ENCODE measurements at regions not wholly inside any gene's neighbourhood (a gene's known extent, or its start where the extent isn't known, plus 50 kb on each side); places are given as distances from the start of the nearest gene placed in this dataset.

DNA sequence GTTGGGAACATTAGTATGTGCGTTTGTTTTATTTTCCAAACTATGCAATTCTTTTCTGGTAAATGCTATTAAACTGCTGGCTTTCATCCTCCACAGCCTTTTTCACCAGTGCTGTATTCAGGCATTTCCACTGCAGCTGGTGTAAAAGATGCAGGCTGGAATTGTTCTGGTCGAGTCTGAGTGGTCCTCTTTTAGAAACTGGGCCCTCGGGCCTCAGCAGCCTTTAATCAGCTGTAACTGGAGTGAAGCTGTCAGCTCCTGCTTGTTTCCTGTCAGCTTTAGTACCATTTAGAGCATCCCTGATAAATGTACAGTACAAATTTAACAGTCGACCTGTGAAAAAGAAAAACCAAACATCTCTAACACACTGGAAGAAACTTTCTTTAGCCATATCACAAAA is 979.6 kb downstream of the TFAP2A start:
- no peak for DNase-seq

DNA sequence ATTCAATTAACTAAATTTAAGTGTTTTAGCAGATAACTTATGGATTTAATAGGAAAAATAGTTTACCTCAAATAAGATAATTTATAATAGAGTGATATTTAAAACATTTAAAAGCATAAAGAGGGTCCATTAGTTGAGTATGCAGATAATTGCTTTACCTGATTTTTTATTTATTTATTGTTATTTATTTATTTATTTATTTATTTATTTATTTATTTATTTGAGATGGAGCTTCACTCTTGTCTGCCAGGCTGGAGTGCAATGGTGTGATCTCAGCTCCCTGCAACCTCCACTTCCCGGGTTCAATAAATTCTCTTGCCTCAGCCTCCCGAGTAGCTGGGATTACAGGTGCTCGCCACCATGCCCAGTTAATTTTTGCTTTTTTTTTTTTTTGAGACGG is 982.9 kb downstream of the TFAP2A start:
- DNase-seq: no peak

DNA sequence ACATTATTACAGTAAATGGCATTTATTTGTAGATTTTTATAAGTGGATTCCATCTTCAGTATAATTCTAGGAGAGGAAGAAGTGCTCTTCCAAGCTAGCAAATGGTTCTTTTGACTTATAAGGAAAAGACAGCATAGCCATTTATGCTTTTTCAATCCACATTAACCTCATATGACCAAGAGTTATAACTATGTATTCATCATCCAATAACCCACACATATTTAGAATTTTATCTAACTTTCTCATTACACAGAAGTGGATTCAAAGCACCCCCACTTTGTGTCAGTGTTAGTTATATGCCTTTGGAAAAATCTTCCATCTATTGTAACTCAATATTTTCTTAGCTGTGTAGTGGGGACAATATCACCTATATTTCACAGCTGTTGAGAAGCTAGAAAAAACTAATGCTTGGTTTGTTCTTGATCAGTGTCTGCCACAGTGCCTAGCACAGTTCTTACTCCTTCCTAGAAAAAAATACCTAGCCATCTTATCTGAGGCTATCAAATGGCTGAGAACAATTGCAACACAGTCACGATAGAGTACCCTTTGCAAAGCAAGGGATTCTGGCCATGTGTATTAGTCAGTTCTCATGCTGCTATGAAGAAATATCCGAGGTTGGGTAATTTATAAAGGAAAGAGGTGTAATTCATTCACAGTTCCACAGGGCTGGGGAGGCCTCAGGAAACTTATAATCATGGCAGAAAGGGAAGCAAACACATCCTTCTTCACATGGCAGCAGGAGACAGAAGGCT is 986.3 kb downstream of the TFAP2A start:
- DNase-seq: peak; percentile 13

DNA sequence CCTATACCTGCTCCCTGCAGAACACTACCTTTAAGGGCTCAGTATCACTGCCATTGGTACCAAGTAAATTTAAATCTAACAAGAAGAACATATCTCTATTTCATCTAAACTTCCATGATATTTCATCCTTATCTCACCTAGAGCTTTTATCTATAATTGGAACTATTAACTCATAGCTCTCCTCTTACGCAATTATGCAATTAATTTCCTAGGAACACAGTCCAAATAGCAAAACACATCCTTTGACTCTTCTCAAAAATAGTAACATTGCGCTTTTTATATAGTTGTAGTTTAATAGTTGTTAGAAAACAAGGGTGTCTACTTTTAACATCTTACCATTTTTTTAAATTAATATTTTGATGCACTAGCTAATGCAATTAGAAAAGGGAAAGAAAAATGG is 986.8 kb upstream of the SLC35B3 start:
- DNase-seq: no peak

DNA sequence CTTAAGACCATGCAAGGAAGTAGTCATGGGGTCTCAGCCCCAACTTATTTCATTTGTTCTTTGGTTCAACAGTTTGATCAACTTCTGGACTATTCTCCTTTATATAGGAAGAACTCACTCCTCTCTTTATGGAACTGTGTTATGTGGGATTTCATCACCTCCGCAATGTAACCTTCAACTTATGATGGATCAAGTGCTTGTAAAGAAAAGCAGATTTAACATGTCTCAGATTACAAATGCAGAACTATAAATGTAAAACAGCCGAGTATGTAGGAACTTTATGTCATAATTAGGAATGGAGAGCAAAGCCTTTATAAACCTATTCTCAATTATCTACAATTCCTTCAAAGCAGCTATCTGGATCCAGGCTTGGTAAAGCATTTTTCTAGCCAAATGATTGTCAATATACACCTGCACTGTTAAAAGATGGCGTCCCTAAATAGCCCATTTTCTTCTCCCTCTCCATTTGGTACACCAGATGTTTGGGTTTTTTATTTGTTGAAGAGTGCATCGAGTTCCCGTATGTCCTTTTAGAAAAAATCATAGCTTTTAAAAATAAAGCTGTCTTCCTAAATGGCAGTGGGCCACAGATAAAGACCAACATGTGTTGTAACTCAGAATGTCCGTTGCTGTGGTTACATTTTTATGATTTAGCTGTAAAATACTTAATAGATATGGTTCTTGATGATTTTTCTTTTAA is 985.1 kb upstream of the SLC35B3 start:
- no peak for DNase-seq

DNA sequence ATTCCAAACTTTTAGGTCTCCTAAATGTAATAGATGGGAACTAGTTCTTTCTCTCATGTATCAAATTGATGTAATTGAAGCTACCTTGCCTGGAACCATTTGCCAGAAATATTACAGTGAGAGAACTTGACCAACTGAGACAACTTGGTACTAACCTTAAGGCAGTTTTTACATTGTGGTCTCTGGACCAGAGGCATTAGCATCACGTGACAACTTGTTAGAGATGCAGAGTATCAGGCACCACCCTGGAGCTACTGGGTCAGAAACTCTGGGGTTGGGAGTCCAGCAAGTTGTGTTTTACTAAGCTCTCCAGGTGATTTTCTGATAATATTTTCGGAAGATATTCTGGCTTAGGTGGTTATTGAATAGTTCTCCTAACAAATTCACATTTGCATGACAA is 982.1 kb upstream of the SLC35B3 start:
- no peak for DNase-seq

DNA sequence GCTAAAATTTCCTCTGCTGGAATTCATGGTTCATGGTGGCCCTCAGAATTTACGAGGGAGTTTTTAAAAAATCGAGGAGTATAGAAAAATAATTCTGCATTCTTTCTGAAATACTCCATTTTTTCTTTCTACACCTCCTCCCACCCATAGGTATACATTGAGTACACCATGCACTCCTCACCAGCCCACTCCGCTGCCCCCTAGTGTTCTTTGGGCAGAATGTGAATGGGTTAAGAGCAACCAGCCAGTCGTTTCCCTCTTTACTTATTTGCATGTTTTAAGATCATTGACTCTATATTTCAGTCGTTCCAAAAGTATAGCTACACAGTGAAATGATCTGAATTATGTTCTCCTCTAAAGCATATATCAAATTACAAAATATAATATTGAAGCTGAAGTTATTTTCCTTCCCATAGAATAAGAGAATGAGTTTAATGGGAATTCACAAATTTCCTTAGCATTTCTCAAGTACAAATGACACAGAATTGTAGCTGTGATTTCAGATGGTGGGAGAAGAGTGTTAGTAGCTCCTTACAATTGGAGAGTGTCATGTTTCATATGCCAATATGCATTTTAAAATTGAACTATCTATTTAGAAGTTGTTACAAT is 977.7 kb upstream of the SLC35B3 start:
- DNase-seq: peak; percentile 39

DNA sequence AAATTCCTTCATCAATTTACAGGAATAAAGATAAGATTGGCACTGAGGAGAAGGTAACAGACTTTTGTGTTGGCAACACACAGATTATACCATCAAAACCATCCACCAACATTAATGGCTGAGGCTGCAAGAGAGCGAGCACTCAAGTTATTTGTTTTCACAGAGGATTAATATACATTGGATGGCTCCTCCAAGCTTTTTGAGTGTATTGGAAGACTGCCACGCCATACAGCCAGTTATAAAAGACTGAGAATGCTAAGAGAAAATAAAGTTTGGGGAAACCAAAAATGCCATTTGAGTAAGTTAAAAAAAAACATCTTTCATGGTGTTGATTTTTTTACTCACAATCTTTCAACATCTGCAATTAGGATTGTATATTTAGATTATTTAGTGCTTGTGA is 973.8 kb upstream of the SLC35B3 start:
- no peak for DNase-seq

DNA sequence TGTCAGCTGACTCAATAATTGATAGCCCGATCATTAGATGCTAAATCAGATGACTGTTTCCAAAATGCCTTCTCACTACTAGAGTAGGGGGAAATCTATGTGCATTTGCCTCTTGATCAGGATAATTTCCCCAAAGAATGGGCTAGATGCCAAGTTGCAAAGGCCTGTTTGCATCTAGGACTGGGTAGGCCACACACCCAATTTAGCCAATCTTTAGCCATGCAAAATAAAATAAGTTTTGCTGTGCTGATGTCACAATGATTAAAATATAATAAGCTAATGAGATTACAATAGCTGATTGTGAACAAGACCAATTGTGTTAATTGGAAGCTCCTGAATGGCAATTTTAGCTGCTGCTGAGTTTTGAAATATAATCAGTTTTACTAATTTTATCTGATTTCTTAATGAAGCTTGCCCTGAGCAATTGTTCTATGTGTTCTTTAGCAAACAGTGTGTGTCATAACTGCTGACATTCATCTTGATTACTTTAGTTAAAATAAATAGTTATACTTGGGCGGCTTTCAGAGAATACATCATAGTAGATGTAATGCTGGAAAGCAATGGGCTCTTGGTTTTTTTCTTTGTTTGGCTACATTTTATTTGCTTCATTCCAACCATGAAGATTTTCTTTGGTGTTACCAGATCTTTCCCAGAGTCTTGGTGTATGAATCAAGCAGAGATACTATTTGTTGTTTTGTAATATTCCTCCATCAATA is 973.2 kb upstream of the SLC35B3 start:
- DNase-seq: no peak

DNA sequence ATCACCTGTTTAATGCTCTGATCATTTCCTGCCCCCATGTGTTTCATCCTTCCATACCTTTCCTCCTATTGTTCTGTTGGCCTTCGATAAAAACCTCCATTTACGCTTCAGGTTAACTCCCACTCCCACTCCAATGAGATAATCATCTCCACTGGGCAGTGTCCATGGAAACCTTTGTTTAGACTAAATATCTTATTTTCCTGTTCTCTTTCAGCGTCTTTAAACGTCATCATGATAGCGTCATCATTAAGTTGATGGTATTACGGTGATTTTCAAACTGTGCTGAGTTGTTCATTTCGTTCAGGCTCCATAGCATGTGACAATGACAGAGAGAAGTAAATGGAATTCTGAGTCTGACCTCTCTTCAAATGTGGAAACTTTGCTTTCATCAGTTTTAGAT is 970.5 kb upstream of the SLC35B3 start:
- DNase-seq: no peak

DNA sequence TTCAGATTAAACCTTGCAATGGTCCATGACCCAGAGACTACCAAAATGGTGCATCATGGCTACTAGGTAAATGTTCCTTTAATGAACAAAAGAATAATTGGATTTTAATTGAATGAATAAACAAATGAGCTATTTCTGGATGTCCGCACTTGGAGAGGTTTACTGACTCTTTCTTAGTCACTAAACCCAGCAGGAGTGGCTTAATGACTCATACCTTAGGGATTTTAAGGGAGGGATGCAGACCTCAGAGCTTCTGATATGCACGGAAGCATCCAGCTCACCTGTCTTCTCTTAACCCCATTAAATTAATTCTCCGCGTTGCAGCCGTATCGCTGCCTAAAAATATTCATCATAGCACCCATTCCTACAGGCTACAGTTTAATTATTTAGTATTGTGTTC is 970.0 kb upstream of the SLC35B3 start:
- peak; percentile 75 for DNase-seq

DNA sequence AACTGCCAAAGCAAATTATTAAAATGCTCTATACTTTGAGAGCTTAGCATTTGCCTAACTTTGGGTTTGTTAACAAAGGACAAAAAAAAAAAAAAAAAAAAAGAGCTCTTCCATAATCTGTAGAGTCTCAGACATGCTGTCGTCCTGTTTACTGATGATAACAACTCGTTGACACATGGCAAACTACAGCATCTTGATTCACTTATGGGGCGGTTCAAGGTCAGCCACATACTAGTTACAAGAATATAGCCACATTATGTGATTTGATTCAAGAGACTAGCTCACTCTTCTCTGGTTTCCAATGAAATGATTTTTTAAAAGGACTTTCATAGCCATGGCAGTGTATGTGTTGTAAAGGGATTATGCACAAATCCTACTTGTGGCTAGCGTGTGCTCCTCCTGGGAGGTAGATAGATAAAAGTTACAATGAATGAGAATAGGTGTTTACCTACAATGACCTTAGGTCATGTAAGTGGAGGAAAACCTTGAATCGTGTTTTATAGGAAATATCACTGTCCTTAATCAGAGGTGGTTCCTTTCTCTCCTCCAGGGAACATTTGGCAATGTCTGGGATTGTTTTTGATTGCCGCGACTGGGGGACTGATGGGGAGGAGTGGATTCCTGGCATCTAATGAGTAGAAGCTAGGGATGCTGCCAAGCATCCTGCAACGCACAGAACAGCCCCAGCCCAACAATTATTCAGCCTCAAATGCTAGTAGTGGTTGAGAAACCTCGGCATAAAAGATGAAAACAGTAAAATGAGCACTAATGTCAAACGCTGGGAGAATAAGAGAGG is 969.2 kb upstream of the SLC35B3 start:
- DNase-seq: no peak

DNA sequence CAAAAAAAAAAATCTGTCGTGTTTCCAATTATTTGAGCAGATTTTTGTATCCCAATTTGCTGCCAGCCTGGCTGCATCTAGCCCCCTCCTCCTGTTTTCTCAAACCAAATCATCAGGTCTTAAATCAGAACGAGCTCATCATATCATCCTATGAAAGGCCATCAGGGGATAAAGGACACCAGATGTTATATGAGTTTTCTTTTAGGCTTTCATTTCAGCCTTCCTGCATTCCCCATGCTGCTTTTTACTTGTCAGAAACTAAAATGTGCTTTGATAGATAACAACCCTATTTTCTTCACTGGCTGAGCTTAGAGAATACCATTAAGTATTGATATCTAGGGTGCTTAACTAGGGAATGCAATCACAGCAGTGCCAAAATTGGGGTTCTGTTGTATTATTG is 968.4 kb upstream of the SLC35B3 start:
- no peak for DNase-seq

DNA sequence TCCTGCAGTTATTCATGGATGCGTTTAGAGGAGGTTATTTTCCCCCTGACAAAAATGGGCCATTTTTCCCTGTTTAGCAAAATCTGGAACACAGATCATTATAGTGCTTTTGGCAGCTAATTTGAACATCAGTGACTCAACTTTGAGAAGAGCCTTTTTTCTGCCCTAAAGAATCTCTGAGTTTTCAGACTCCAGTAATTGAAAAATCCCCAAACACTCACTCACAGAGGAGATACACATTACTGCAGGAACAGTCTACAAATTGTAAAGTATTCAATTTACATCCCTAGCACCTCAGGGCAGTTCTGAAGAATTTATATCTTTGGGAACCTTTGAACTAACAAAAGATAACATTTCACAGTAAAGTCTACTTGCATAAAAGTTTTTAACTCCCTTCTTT is 966.6 kb upstream of the SLC35B3 start:
- DNase-seq: peak; percentile 4

DNA sequence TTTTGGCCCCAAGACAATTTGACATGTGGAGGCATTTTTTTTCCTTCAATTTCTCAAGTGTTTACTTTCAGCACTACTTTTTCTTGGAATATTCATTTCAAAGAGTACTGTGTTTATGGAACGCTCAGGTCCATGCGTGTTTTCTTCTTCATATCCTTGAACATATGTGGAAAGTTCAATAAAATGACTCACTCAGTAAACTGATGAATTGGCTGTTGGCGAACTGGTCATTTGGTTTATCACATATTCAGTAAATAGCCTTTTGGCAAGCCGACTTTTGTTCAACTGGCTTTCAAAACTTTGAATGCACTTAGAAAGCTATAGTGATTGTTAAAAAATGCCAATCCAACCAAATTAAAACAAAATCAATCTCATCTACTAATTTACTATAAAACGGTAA is 964.6 kb upstream of the SLC35B3 start:
- no peak for DNase-seq

DNA sequence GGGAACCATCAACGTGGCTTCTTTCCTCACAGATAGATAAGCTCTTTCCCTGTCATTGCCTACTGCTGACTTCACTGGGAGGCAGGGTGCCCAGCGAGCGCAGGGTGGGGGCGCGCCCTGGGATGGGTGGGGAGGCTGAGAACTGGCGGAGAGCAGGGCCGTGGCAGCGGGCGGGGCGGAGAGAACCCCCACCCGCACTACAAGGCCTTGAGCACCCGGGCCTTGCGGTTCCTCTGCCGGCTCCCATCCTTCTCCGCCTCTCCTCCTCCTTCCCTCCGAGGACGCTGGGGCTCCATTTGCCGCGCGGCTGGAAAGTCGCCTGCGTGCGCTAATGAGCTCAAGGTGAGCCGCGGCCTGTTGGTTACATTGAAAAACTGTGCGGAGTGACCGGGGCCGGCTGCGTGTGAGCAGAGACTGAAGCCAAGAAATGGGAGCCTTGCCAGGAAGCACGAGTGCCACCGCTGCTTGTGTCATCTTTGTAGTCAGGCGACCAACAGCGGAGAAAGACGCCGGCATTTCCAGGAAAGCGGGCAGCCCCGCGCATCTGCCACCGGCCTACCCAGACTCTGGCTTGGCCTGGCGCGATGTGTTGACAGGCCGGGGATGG is 963.5 kb upstream of the SLC35B3 start:
- DNase-seq: no peak

DNA sequence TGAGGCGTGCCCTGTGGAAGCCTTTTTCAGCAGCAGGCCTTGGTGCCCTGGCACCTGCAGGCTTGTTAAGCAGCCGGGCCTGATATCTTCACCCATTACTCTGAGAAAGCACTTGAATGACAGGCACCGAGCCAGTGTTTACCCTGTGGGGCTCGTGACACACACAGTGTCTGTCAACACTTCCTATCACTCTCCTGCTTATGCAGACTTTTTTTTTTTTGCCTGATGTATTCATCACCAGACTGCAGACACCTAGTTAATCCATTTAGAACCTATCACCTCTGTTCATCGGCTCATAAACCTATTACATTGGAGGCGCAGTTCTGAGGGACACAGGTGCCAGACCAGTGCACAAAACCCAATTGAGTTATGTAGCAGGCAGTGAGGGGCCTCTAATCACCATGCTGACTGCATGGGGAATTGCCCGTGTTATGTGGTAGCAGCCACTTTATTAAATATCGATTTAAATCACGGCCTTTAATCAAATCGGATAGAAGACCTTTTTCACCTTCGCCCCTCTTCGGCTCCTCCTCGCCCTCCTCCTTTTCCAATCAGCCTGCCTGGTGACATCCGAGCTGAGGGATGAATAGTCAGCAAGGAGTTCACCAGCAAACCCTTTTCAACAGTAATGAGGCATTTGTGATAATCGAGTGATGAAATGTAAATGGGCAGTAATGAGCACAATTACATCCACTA is 962.9 kb upstream of the SLC35B3 start:
- DNase-seq: no peak

DNA sequence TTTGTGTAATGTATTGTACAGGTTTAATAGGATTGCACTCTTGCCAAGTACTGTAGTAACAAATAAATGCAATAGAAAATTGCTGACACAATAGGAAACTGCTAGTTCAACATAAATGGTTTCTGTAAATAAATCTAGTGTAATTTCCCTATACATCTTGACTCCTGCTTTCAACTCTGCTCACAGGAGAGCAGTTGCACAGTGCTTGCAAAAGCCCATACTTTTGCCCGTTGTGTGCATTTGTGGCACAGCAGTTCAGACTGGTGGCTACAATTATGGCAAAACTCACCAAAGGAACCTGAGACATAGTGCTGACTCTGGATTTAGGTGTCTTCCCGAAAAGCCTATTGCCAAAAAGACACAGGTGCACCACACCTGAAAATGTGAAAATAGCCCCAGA is 953.3 kb upstream of the SLC35B3 start:
- DNase-seq: no peak

DNA sequence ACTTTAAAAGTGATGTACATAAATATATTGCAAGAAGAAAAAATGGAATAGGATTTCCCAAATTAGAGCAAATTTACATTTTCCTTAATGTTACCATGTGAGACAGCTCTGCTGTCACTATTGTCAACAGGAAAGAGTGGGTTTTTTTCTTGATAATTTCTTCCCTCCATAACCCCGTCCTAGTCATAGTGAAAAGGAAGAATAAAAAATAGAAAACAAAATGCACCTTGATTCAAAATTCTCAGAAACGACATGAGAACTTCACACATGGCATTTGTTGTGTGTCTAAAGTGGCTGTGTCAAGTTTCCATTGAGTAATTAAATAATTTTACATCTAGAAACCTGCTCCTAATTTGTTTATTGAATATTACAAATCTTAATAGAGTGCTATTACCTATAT is 945.2 kb upstream of the SLC35B3 start:
- no peak for DNase-seq

DNA sequence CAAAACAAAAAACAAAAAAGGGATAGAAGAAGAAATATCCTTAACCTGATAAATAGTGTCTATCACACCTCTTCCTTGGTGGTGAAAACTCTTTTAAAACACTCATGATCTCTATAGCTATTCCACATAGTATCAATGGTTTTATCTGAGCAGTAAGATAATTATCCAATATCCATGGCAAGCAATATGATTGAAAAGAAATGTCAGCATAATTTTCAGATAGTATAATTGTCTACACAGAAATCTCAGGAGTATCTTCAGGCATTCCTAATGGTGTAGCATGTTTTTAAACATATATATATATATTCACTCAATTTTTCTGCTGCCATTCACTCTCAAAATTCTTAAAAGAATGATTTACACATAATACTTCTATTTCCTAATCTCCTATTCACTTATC is 938.0 kb upstream of the SLC35B3 start:
- no peak for DNase-seq

DNA sequence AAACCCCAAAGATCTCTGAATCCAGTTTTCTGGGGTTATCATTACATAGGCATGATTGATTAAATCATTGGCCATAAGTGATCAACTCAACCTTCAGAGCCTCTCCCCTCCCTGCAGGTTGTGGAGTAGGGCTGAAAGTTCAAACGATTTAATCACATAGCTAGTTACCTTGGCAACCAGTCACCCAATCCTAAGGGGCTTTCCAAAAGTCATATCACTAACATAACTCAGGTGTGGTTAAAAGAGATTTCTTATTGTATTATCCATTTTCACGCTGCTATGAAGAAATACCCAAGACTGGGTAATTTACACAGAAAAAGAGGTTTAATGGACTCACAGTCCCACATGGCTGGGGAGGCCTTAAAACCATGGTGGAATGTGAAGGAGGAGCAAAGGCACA is 935.1 kb upstream of the SLC35B3 start:
- DNase-seq: no peak

DNA sequence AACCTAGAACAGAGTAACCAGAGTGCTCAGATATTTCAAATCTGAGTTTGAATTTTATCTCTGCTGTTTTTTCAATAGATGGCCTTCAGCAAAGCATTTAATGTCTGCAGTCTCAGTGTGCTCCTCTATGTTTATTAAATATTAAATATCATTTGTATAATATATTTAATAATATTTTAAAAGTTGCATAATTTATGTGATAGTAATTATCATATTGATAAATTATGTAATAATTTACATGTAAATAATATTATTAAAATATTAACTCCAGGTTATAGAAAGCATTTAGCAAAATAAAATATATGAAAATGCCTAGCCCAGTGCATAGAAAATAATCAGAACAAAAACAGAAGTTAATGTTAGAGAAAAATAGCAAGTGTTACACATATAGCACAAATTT is 930.0 kb upstream of the SLC35B3 start:
- DNase-seq: no peak
